ENCODE measurements at regions not wholly inside any gene's neighbourhood (a gene's known extent, or its start where the extent isn't known, plus 50 kb on each side); places are given as distances from the start of the nearest gene placed in this dataset.

DNA sequence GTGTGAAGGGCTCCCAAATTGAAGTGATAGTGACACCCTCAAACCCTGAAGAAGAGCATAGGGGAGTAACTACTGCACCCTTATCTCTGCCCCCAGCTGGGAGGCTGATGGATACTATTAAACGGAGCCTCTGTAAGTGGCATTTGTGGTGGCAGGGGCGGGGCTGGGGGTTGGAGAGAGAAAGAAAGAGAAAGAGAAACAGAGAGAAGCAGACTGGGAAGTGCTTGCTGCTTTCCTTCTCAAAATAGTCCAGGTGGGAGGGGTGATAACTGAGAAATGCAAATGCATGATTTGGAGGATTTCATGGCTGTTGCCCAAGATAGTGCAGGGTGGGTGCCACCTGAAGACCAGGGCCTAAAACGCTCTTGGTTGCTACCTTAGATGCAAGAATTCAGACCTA, 253.5 kb upstream of the GATB start:
- TF ChIP-seq POLR2A (IDR thresholded peaks at IDR 0.05): no peak
- TF ChIP-seq, protein P1, sequence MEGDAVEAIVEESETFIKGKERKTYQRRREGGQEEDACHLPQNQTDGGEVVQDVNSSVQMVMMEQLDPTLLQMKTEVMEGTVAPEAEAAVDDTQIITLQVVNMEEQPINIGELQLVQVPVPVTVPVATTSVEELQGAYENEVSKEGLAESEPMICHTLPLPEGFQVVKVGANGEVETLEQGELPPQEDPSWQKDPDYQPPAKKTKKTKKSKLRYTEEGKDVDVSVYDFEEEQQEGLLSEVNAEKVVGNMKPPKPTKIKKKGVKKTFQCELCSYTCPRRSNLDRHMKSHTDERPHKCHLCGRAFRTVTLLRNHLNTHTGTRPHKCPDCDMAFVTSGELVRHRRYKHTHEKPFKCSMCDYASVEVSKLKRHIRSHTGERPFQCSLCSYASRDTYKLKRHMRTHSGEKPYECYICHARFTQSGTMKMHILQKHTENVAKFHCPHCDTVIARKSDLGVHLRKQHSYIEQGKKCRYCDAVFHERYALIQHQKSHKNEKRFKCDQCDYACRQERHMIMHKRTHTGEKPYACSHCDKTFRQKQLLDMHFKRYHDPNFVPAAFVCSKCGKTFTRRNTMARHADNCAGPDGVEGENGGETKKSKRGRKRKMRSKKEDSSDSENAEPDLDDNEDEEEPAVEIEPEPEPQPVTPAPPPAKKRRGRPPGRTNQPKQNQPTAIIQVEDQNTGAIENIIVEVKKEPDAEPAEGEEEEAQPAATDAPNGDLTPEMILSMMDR (IDR thresholded peaks at IDR 0.05): no peak

Data from vagina (tissue), 2 donors.